ENCODE measurements at regions not wholly inside any gene's neighbourhood (a gene's known extent, or its start where the extent isn't known, plus 50 kb on each side); places are given as distances from the start of the nearest gene placed in this dataset.

- no peaks in the 10 kb centered on the region for H3K27me3 ChIP-seq (ENCODE audit: control insufficient read depth in 2 of 2, insufficient read depth in 2 of 2, low read length in 2 of 2)
- intact Hi-C loops (cut with micrococcal nuclease) (no loop called here), dilution Hi-C loops (cut with MboI; ENCODE audit: extremely low pct_ligation_motif_present, low sequenced_read_pairs) (no loop called here)
- H3K4me3 ChIP-seq (replicated peaks in 1 of 3; ENCODE audit: insufficient read depth in 1 of 3, low read depth in 1 of 3, low read length in 3 of 3): no peak overlapping the region
- H3K79me2 ChIP-seq (ENCODE audit: control insufficient read depth, insufficient read depth, low read length): no peaks in the 10 kb centered on the region
- H3K9ac ChIP-seq (replicated peaks; ENCODE audit: extremely low read depth, insufficient read depth, low read length): no peak overlapping the region
- DNase-seq (ENCODE audit: low read depth, low spot score) (no peak), FAIRE-seq (no peak)
- CTCF ChIA-PET: interaction anchor here (1.4 kb wide), 1 partner anchor 20 kb away, joined by 3 read pairs; no protein-coding TSS in a partner anchor
- BruUV-seq (replicated peaks): no TSS peak
- H3K9me1 ChIP-seq (replicated peaks; ENCODE audit: control insufficient read depth, extremely low read depth, insufficient read depth, low read length): no peaks in the 10 kb centered on the region
- no peaks in the 10 kb centered on the region for H3K9me3 ChIP-seq (replicated peaks; ENCODE audit: control insufficient read depth, insufficient read depth, low read length)
- POLR2A ChIA-PET: no interaction called here
- no peaks in the 10 kb centered on the region for H3K36me3 ChIP-seq (ENCODE audit: control insufficient read depth in 2 of 2, extremely low read depth in 1 of 2, insufficient read depth in 2 of 2, low read length in 2 of 2)
- no peaks in the 10 kb centered on the region for H4K20me1 ChIP-seq (replicated peaks; ENCODE audit: control insufficient read depth, extremely low read depth, insufficient read depth, low read length)
- TF ChIP-seq POLR2A (IDR thresholded peaks at IDR 0.05; ENCODE audit: low read depth, low read length) (no peak), EZH2 (IDR thresholded peaks at IDR 0.05; ENCODE audit: borderline replicate concordance, low read depth, low read length, severe bottlenecking) (no peak), FOS (IDR thresholded peaks at IDR 0.05; ENCODE audit: borderline replicate concordance, insufficient read depth, low read length) (no peak), JUN (IDR thresholded peaks at IDR 0.05; ENCODE audit: borderline replicate concordance, insufficient read depth, insufficient read length, low read depth) (no peak), POLR2AphosphoS5 (IDR thresholded peaks at IDR 0.05; ENCODE audit: insufficient read depth, low read depth, low read length) (no peak), MYC (IDR thresholded peaks at IDR 0.05; ENCODE audit: low read depth, low read length) (no peak), GATA2 (IDR thresholded peaks at IDR 0.05; ENCODE audit: insufficient read depth, insufficient read length, low read depth, low read length) (no peak)
- TF ChIP-seq, protein P1, sequence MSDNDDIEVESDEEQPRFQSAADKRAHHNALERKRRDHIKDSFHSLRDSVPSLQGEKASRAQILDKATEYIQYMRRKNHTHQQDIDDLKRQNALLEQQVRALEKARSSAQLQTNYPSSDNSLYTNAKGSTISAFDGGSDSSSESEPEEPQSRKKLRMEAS (IDR thresholded peaks at IDR 0.05; ENCODE audit: insufficient read depth, insufficient read length): no peak
- TF ChIP-seq, protein P2, sequence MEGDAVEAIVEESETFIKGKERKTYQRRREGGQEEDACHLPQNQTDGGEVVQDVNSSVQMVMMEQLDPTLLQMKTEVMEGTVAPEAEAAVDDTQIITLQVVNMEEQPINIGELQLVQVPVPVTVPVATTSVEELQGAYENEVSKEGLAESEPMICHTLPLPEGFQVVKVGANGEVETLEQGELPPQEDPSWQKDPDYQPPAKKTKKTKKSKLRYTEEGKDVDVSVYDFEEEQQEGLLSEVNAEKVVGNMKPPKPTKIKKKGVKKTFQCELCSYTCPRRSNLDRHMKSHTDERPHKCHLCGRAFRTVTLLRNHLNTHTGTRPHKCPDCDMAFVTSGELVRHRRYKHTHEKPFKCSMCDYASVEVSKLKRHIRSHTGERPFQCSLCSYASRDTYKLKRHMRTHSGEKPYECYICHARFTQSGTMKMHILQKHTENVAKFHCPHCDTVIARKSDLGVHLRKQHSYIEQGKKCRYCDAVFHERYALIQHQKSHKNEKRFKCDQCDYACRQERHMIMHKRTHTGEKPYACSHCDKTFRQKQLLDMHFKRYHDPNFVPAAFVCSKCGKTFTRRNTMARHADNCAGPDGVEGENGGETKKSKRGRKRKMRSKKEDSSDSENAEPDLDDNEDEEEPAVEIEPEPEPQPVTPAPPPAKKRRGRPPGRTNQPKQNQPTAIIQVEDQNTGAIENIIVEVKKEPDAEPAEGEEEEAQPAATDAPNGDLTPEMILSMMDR (IDR thresholded peaks at IDR 0.05; ENCODE audit: extremely low read depth in 1 of 2, insufficient read depth in 1 of 2, low read depth in 1 of 2, low read length in 2 of 2): no peak
- no peak overlapping the region for H2AFZ ChIP-seq (ENCODE audit: low read depth, low read length)
- H3K27ac ChIP-seq (ENCODE audit: insufficient read depth, low read depth, low read length): no peak overlapping the region
- no peaks in the 10 kb centered on the region for H3K4me1 ChIP-seq (ENCODE audit: control insufficient read depth, extremely low read depth, insufficient read depth, low read length)
- H3K4me2 ChIP-seq (ENCODE audit: insufficient read depth, low read length): no peak overlapping the region
These were observed 795.7 kb upstream of the ACO1 start for GRCh38 chr9:31588756-31589155.
